ENCODE measurements at regions not wholly inside any gene's neighbourhood (a gene's known extent, or its start where the extent isn't known, plus 50 kb on each side); places are given as distances from the start of the nearest gene placed in this dataset.

GRCh38 chr13:100921139-100921538, 246.5 kb upstream of the TMTC4 start:
- Mint-ChIP-seq H3K27ac (ENCODE audit: unreplicated experiment) (no peak overlapping the region), H3K27me3 (ENCODE audit: unreplicated experiment) (no peaks in the 10 kb centered on the region), H3K4me3 (ENCODE audit: unreplicated experiment) (no peak overlapping the region), H3K36me3 (ENCODE audit: unreplicated experiment) (no peaks in the 10 kb centered on the region), H3K9me3 (ENCODE audit: unreplicated experiment) (no peaks in the 10 kb centered on the region), H3K4me1 (ENCODE audit: low read depth, unreplicated experiment) (peaks cover 2% of the 10 kb centered on the region)
- no peak for DNase-seq
- no peak for TF ChIP-seq CTCF (IDR thresholded peaks at IDR 0.05; ENCODE audit: partially characterized antibody, unreplicated experiment)

GRCh38 chr13:100917011-100917410, 242.4 kb upstream of the TMTC4 start:
- Mint-ChIP-seq H3K27ac (ENCODE audit: unreplicated experiment) (no peak overlapping the region), H3K9me3 (ENCODE audit: unreplicated experiment) (no peaks in the 10 kb centered on the region), H3K36me3 (ENCODE audit: unreplicated experiment) (peaks cover 5% of the 10 kb centered on the region), H3K4me1 (ENCODE audit: low read depth, unreplicated experiment) (peaks cover 2% of the 10 kb centered on the region), H3K27me3 (ENCODE audit: unreplicated experiment) (no peaks in the 10 kb centered on the region), H3K4me3 (ENCODE audit: unreplicated experiment) (no peak overlapping the region)
- DNase-seq = no peak
- no peak for TF ChIP-seq CTCF (IDR thresholded peaks at IDR 0.05; ENCODE audit: partially characterized antibody, unreplicated experiment)

- no peak overlapping the region for H3K4me3 Mint-ChIP-seq (ENCODE audit: unreplicated experiment)
- TF ChIP-seq CTCF (IDR thresholded peaks at IDR 0.05; ENCODE audit: partially characterized antibody, unreplicated experiment) = no peak
- peaks cover 2% of the 10 kb centered on the region for H3K4me1 Mint-ChIP-seq (ENCODE audit: low read depth, unreplicated experiment)
- peaks cover 5% of the 10 kb centered on the region for H3K36me3 Mint-ChIP-seq (ENCODE audit: unreplicated experiment)
- no peak for DNase-seq
- H3K27me3 Mint-ChIP-seq (ENCODE audit: unreplicated experiment) = peaks cover 2% of the 10 kb centered on the region
- H3K27ac Mint-ChIP-seq (ENCODE audit: unreplicated experiment) = no peak overlapping the region
- H3K9me3 Mint-ChIP-seq (ENCODE audit: unreplicated experiment) = peaks cover 2% of the 10 kb centered on the region
Measured at GRCh38 chr13:100913143-100913542, 238.5 kb upstream of the TMTC4 start.

GRCh38 chr13:100904293-100904976, 229.8 kb upstream of the TMTC4 start:
- DNase-seq = no peak
- no peaks in the 10 kb centered on the region for H3K36me3 Mint-ChIP-seq (ENCODE audit: unreplicated experiment)
- H3K27ac Mint-ChIP-seq (ENCODE audit: unreplicated experiment) = no peak overlapping the region
- H3K27me3 Mint-ChIP-seq (ENCODE audit: unreplicated experiment) = peaks cover 2% of the 10 kb centered on the region
- no peak for TF ChIP-seq CTCF (IDR thresholded peaks at IDR 0.05; ENCODE audit: partially characterized antibody, unreplicated experiment)
- no peaks in the 10 kb centered on the region for H3K4me1 Mint-ChIP-seq (ENCODE audit: low read depth, unreplicated experiment)
- no peaks in the 10 kb centered on the region for H3K9me3 Mint-ChIP-seq (ENCODE audit: unreplicated experiment)
- H3K4me3 Mint-ChIP-seq (ENCODE audit: unreplicated experiment) = no peak overlapping the region

GRCh38 chr13:100899720-100900316, 225.2 kb upstream of the TMTC4 start:
- Mint-ChIP-seq H3K27me3 (ENCODE audit: unreplicated experiment) (no peaks in the 10 kb centered on the region), H3K9me3 (ENCODE audit: unreplicated experiment) (no peaks in the 10 kb centered on the region), H3K4me1 (ENCODE audit: low read depth, unreplicated experiment) (no peaks in the 10 kb centered on the region), H3K27ac (ENCODE audit: unreplicated experiment) (no peak overlapping the region), H3K4me3 (ENCODE audit: unreplicated experiment) (no peak overlapping the region), H3K36me3 (ENCODE audit: unreplicated experiment) (no peaks in the 10 kb centered on the region)
- TF ChIP-seq CTCF (IDR thresholded peaks at IDR 0.05; ENCODE audit: partially characterized antibody, unreplicated experiment) = no peak
- DNase-seq = no peak

All from glutamatergic neuron (in vitro differentiated cells).